GM21423 (cell line): ENCODE measurements at regions not wholly inside any gene's neighbourhood (a gene's known extent, or its start where the extent isn't known, plus 50 kb on each side); places are given as distances from the start of the nearest gene placed in this dataset.
"Not testable (repeated sequence)": the region's sequence is repeated elsewhere in the genome, so short reads cannot be mapped to it uniquely, and the experiment has no call there.

ENCODE experiments used
- ATAC-seq: cut with Tn5 transposase; IDR thresholded peaks from one replicate; pipeline ENCODE4 v1.9.1; 2021; ENCODE audit warnings: mild to moderate bottlenecking, moderate library complexity; ENCODE audit not compliant: unreplicated experiment

DNA sequence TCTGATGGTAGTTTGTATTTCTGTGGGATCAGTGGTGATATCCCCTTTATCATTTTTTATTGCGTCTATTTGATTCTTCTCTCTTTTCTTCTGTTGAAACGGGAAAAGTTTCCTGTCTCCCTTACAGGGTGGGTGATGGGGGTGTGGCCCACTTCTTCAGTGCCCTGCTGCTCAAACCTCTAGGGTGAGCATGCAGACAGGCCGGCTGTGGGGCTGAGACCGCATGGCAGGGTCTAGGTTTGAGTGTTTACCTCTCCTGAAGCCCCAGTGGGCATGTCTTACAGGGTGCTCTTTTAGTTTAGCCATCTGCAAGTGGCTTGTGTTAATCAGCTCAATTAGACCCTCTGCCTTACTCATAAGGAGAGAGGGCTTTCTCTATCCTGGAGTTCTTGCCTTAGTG, 450.0 kb upstream of the EPHA3 start:
- no peak for ATAC-seq

DNA sequence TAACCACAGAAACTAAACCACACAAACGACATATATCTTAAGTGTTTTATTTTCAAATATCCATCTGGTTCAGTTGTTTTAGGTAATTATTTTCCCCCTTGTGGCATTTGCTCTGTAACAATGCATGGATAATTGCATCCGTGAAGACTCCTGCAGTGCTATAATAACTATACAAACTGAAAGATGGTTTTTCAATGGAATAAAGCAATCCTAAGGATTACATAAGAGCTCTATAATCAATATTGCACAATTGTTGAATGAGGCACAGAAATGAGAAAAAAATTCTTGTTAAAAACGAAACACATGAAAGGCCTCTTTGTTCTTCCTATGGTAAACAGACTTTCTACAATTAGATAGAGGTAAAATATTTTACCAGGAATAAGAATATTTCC, 446.0 kb upstream of the EPHA3 start:
- ATAC-seq, result no peak

- no peak for ATAC-seq
Measured at GRCh38 chr3:88668180-88668579, 439.2 kb upstream of the EPHA3 start.

DNA sequence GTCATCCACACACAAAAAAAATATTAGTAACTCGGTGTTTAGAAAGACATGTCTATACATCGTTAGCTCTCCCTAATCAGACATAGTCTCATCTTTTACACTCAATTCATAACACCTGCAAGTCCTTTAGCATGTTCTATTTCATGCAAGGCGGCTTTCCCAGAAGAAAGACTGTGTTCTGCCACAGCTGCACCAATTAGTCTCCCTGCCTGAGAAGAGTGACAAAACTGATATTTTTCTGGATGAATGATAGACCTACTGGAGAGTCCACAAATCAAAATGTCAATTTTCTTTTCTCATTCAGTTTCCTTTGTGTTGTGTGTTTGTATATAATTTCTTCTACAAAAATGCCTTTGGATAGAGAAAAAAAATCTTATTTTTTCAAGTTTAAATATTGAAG, 435.8 kb upstream of the EPHA3 start:
- ATAC-seq, result no peak

GRCh38 chr3:88677298-88677697, 430.1 kb upstream of the EPHA3 start:
- no peak for ATAC-seq

DNA sequence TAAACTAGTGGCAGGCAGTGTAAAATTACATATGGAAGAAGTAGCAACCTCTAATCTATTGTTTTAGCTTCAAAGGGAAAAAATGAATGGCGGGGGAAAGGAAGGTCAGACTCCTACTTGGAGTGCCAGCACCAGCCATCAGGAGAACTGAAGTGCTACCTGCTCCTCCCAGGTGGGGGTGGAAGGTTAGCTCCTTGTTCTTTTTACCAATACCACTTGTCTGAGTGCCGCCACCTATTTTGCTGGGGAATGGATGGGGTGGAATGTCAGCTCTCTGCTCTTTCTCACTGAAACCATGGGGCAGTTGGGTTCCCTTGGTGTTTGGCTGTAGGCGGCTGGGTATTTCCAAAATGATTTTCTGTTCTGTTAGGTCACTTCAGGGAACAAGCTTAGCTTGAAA, 428.7 kb upstream of the EPHA3 start:
- no peak for ATAC-seq

GRCh38 chr3:88690287-88690686, 417.1 kb upstream of the EPHA3 start:
- no peak for ATAC-seq

- ATAC-seq, result no peak
Measured at GRCh38 chr3:88691081-88691480, 416.3 kb upstream of the EPHA3 start.

- ATAC-seq, result no peak
Measured at GRCh38 chr3:88703501-88704059, 403.8 kb upstream of the EPHA3 start.

GRCh38 chr3:88704338-88704737, 403.1 kb upstream of the EPHA3 start:
- ATAC-seq, result no peak

DNA sequence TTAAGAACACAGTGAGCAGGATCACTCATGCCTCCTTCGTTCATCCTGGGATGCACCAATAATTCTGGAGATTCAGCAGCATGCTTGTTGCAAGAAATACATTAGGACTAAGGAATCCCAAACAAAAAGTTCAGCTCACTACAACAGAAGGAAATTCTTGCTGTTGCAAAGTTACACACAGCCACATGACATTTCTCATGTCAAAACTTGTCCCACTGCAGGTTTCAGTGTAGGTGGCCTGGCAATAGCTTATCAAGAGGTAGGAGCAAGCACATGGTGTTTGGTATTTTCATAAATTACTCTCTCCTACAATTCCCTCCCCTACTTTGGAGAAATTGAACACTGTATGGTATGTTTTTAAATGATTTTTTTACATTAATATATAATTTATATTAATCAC, 399.6 kb upstream of the EPHA3 start:
- ATAC-seq, result no peak

GRCh38 chr3:88712552-88712951, 394.9 kb upstream of the EPHA3 start:
- ATAC-seq, result no peak

DNA sequence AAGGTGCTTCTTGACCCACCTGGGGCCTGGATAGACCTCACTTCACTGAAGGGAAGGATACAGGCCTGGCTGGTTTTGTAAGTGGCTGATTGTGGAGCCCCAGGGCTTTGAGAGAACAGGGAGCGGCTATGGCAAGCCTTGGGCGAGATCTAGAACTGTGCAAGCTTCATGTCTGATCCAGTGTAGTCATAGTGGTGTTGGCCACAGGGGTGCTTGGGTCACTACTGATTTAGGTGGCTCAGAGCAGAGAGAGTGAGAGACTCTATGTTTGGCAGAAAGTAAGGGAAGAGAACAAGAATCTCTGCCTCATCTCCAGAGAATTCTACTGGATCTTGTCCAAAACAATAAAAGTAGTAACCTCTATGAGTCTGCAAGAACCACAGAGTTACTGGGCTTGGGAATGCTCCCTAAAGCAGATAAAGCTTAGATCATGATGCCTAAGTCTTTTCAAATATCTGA, 394.2 kb upstream of the EPHA3 start:
- no peak for ATAC-seq

DNA sequence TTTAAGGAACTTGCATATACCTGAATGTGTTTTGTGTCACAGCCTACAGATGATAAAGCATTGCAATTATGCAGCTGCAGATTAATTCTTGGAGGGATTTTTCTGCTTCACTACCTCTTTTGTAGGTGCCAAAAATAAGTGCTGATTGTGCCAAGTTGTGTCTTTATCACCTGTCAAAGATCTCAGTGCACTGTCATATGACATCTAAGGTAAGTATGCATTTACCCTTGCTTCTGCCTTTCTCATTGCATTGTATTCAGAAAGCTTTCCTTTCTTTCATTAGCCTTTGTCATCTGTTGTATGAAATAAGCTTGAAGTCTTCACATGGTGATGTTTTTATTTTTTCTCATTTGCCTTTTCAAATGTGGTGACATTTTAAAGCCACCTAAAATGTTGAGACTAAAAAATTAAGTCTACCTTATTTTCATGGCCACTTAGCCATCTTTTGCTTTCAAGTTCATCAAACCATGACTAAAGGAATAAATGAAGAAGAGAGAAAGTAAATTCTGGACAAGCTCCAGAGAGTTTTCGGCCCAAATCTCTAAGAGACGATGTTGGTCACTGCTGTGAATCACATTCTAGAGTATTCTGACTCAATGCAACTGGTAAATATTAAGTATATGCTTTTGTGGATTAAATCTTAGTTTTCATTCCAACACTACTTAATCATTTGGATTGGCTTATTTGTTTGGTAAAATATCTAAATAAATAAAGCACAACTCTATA, 381.8 kb upstream of the EPHA3 start:
- ATAC-seq, result no peak

DNA sequence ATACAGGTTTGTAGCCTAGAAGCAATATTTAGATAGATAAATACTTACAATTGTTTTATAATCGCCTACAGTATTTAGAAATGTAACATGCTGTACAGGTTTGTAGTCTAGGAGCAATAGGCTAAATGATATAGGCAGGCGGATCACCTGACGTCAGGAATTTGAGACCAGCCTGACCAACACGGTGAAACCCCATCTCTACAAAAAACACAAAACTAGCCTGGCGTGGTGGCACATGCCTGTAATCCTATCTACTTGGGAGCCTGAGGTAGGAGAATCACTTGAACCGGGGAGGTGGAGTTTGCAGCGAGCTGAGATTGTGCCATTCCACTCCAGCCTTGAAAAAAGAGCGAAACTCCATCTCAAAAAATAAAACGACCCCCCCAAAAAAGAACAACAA, 375.2 kb upstream of the EPHA3 start:
- no peak for ATAC-seq

GRCh38 chr3:88742106-88742505, 365.3 kb upstream of the EPHA3 start:
- ATAC-seq, result no peak

DNA sequence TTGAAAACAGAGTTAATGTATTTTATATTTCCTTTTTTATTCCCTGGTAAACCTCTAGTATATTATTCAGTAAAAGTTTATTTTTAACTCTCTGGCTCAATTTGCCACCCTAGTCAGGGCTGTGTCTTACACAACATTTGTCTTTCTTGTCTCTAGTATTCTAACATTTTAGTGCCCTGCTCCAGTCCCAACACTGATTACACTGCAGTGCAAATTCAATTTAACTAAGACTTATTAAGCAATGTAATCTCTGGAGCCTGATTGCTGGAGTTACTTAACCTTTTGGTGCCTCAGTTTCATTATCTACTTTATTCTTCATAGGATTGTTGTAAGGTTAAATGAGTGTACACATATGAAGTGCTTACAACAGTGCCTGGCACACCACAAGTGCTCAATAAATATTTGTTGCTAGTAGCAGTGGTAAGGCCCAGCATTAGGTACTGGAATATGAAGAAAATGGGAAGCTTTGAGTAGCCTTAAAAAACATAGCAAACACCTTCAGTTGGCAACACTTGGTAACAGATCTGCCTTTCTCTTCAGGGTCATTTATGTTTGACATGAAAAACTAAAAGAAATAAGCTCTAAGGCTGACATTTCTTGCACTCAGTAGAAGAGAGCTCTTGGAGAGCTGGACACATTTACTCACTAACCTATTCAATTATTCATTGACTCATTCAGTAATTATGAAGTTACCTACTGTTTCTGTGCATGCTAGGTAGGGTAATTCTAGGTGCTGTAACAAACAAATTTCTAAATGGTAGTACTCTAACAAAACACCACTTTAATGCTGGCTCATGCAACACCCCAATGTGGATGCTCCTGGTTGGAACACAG, 364.5 kb upstream of the EPHA3 start:
- ATAC-seq, result no peak

DNA sequence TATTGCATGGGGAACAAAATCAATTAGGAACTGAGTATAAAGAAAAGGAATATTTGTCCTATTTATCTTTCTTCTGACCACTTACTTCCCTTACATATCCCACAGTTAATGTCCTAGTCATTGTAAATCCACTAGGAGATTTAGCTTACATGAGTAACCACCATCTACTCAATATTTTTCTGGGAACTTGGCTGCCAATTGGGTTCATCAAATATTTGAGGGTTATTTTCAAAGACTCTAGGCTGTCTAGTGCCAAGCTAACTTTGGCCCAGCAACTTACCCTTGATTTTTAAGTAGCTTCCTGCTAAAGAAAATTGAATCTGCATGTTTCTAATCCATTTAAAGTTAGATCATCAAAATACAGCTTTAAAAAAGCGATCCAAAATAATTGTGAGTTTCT, 362.5 kb upstream of the EPHA3 start:
- ATAC-seq, result no peak

DNA sequence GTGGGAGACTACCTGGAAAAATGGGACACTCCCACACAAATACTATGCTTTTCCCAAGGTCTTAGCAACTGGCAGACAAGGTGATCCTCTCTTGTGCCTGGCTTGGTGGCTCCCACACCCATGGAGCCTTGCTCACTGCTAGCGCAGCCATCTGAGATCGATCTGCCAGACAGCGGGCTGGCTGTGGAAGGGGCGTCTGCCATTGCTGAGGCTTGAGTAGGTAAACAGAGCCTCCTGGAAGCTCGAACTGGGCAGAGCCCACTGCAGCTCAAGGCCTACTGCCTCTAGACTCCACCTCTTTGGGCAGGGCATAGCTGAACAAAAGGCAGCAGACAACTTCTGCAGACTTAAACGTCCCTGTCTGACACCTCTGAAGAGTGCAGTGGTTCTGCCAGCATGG, 360.3 kb upstream of the EPHA3 start:
- ATAC-seq, result not testable (repeated sequence)

DNA sequence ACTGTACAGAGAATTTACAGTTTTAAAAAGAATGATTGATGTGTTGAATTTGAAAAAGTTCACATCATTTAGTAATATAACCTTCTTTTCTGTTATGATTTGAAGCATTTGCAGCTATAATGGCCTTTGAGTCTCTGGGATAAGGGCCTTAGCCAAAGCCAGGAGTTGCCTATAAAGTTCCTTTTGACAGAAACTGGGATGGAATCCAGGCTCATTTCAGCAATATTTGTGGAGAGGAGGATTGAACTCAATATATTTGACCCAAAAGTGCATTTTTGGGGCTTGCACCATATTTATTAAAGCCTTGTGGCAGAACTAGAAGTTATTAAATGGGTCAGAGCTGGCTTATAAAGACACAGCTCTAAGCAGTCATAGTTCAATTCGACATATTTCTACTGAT, 348.7 kb upstream of the EPHA3 start:
- no peak for ATAC-seq

- ATAC-seq, result no peak
Measured at GRCh38 chr3:88767746-88768145, 339.7 kb upstream of the EPHA3 start.

GRCh38 chr3:88773766-88774165, 333.7 kb upstream of the EPHA3 start:
- ATAC-seq, result no peak
